HG03442 (cell line): ENCODE measurements at regions not wholly inside any gene's neighbourhood (a gene's known extent, or its start where the extent isn't known, plus 50 kb on each side); places are given as distances from the start of the nearest gene placed in this dataset.

Experiments
- ATAC-seq: cut with Tn5 transposase; IDR thresholded peaks from one replicate; pipeline ENCODE4 v1.9.1; 2021; ENCODE audit warnings: mild to moderate bottlenecking, moderate library complexity; ENCODE audit not compliant: unreplicated experiment

DNA sequence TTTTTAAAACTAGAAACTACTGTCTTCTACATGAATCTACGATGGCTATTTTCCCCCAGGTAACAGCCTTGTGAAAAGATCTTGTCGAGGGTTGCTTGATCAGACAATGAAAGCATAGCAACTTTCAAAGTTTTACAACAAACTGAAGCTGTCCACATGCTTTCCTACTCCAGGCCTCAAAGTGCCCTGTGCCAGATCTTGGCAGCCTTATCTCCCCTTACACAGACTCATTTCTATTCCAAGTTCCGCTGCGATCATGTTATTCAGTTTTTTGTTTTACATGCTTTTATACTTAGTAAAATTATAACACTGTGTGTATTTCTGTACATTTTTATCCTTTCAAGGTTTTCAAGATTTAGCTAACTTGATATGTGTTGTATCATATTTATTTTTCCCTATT, 661.7 kb upstream of the SORCS1 start:
- no peak for ATAC-seq

GRCh38 chr10:107814865-107815487, 650.5 kb upstream of the SORCS1 start:
- ATAC-seq = no peak

DNA sequence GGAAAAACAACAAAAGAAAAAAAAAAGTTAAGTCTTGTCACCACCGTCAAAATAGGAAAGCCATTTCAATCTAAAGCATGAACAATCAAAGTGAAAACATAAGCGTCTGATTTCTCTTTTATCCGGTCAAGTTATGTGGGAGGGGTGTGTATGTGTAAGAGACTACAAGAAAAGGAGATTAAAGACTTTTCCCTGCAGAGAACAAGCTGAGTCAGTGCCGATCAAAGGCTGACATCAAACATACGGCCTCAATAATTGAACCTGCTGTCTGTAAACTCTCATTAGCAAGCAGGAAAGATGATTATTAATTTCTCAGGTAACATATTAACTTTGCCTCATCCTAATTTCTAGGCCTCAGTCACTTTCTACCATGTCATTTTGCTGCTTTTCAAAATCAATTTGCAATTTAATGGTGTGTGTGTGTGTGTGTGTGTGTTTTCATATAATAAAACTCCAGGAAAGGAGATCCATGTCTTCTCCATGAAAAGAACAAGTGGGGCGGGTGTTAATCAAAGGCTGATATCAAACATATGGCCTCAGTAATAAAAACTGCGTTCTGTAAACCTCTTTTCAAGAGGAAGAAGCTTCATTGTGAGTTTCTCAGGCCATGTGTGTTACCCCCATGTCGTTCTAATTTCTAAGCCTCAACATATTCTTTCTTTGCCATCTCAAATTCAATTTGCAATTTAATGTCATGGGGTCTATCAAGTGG, 649.1 kb upstream of the SORCS1 start:
- ATAC-seq = no peak

DNA sequence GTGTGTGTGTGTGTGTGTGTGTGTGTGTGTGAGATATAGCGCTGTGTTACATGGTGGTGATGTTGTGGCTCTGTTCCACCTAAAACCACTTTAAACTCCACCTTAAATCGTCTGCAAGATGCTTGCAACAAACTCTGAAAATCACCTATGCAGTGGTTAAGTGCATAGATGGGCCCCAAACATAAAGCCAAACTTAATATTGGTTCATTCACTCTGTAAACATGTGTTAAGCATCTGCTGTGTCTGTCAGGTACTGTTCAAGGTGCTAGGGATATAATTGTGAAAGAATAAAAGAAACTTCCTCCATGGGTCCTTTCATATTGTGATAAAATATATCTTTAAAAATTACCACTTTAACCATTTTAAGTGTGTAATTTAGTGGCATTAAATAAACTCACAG, 645.4 kb upstream of the SORCS1 start:
- no peak for ATAC-seq

GRCh38 chr10:107807836-107808235, 643.3 kb upstream of the SORCS1 start:
- no peak for ATAC-seq

DNA sequence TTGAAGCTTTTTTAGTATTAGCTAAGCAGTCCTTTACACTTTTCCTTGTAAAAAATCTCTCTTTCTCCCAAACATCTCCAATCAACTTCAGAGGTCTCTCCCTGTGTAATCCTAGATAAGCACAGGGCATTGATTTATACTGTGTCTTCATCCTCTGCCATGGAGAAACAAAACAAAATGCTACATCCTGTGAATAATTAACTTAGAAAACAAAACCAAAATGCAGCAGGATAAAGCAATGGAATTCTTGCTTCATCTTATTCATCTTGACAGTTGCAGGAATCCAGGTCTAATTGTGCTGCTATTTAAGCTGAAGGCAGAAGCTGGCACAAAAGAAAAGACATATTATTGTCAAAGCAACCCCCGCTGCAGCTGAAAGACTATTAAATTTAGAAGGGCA, 641.5 kb upstream of the SORCS1 start:
- ATAC-seq = no peak

GRCh38 chr10:107803546-107803945, 639.0 kb upstream of the SORCS1 start:
- no peak for ATAC-seq

- ATAC-seq = no peak
These were observed 635.6 kb upstream of the SORCS1 start for GRCh38 chr10:107800061-107800460.

DNA sequence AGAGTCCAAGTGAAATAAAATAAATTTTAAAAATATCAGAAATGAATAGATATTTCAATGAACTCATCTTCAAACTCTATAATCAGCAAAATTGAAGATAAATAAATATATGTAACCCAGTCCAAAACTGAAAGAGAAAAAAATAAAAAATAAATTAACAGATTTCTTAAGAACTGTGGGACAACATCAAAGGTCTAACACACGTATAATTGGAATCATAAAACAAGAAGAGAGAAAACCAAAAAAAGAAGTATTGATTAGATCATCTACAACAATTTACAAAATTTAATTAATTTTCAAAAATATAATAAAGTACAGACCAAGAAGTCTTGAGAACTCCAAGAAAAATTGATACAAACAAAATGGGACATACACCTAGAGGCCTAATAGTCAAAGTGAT, 625.8 kb upstream of the SORCS1 start:
- no peak for ATAC-seq

- no peak for ATAC-seq
These were observed 606.6 kb upstream of the SORCS1 start for GRCh38 chr10:107771066-107771465.

DNA sequence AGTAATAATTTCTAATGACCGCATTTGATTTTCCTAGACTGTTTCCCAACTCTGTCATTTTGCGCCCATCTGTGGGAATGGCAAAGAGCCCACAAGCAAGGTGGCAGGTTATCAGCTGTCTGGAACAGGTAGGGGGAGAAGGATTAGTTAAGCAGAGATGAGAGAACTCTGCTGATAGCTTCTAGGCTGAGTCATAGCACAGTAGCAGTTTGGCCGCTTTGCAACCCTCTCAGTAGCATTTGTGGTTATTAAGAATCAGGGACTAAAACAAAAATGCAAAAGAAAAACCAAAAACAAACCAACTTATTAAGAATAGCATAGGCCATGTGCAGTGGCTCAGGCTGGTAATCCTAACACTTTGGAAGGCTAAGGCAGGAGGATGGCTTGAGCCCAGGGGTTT, 602.7 kb upstream of the SORCS1 start:
- ATAC-seq = no peak

GRCh38 chr10:107754814-107755213, 590.3 kb upstream of the SORCS1 start:
- ATAC-seq = no peak

DNA sequence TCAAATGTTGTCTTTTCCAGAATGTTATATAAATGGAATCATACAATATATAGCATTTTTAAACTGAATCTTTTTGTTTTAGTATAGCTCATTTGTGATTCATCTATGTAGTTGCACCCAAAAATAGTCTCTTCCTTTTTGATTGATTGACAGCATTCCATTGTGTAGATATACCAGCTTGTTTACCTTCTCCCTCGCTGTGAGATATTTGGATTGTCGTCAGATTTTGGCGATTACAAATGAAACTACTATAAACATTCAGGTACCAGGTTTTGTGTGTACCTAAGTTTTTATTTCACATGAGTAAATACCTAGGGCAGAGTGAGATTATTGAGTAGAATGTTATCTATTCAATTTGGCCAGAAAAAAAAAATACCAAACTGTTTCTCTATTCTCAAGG, 584.7 kb upstream of the SORCS1 start:
- no peak for ATAC-seq

DNA sequence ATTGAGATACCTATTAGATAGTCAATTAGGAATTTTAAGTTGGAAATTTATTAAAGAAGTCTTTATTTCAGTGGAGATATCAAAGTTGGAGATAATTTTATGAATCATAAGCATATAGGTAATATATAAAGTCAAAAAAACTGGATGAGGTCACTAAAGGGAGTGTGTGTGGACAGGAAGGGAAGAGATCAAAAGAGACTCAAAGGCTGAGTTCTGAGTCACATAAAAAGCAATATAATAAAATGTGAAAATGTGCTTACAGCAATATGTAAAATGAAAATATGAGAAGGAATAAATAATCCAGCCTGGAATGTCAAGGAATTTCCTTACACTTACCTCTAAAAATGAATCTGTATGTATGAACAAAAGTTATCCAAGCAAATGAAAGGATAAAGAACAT, 583.3 kb upstream of the SORCS1 start:
- ATAC-seq = no peak

GRCh38 chr10:107741971-107742370, 577.5 kb upstream of the SORCS1 start:
- no peak for ATAC-seq

DNA sequence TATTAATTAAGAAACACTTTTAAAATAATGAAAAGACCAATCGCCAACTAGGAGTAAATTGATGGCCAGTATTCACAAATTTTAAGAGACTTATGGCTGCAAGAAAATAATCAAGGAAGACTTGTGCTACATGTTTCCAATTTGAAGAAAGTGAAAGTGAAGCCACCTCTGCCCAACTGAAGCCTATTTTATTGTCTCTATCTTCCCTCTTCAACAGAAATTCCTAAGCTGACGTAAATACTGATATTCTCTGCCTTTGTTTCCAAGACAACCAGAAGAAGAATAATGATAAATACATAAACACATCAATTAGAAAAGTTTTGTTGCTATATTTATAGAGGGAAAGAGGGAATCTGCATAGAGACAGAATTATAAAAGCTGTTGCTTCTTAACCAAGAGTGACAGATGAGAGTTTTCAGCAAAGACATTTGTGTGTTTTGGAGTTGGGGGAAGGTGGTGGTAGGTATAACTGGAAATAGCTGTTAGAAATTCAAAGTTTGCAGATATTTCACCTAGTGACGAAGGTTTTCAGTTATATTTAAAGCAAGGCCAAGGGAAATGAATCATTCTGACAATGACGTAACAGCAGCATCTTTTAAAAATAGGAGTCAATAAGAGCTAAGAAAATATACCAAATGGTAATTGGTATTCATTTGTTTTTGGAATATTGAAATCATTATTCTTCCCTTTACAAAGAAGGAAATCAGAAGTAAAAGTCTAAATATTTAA, 576.6 kb upstream of the SORCS1 start:
- ATAC-seq = no peak

- no peak for ATAC-seq
These were observed 575.4 kb upstream of the SORCS1 start for GRCh38 chr10:107739951-107740350.

GRCh38 chr10:107733328-107734130, 569.0 kb upstream of the SORCS1 start:
- no peak for ATAC-seq

GRCh38 chr10:107732045-107732444, 567.5 kb upstream of the SORCS1 start:
- ATAC-seq = no peak

- no peak for ATAC-seq
These were observed 564.3 kb upstream of the SORCS1 start for GRCh38 chr10:107728807-107729206.

DNA sequence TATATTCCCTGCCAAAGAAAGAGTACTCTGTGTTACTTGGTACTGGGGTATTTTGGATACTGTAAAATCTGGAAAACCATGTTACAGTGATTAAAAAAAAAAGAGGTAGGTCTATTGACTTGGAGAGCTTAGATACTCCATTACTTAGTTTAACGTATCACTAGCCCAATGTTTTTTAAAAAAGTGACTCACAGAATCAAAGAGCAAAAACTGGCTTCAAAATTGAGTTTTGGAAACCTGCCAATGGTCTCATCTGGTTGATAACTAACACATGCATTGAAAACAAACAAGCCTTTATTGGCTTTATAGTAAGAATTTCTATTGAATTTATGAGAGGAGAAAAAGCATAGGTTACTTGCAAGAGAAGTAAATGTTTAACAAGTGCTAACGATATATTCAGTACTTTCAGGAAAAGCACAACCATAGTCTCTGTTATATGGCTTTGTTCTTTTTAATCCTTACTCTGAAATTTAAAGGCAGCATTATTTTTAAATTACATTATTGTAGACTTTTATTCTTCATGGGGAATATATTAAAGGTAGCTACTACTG, 563.3 kb upstream of the SORCS1 start:
- ATAC-seq = no peak
